Lower leg skin (tissue), 4 donors: ENCODE measurements at regions not wholly inside any gene's neighbourhood (a gene's known extent, or its start where the extent isn't known, plus 50 kb on each side); places are given as distances from the start of the nearest gene placed in this dataset.

Experiments
- DNase-seq, 2 donors: peaks; one replicate each; pipeline ENCODE4 v3.0.0-alpha.2; 2019; ENCODE audit warnings: low spot score in 2 of 2
- H3K4me3 ChIP-seq: fragments of 200-600 bp; sonication (generic); 2 replicates; pipeline ENCODE4 v1.5.1; 2017; ENCODE audit warnings: mild to moderate bottlenecking, low read depth; ENCODE audit not compliant: poor library complexity, severe bottlenecking
- POLR2A ChIP-seq, 2 donors: fragments of 450-650 bp; IDR thresholded peaks; one replicate each; pipeline ENCODE4 v1.6.1; 2016 to 2017; ENCODE audit warnings: antibody characterized with exemption in 2 of 2, mild to moderate bottlenecking in 1 of 2, moderate library complexity in 1 of 2
- WGBS, 2 donors: methylation state at CpG; one replicate each; pipeline ENCODE4 v1.1.5; 2018; 5-methylcytosine and 5-hydroxymethylcytosine counted together
- intact Hi-C: fragments of 100-400 bp; cut with DNase I; formaldehyde crosslinking; loops from one replicate; pipeline ENCODE4 v1.15.0; 2023; ENCODE audit warnings: low total_unique reads
- TF ChIP-seq, protein P1 (sequence below), 3 donors: fragments of 450-650 bp; IDR thresholded peaks; one replicate each; pipeline ENCODE4 v1.5.1; 2016; ENCODE audit warnings: antibody characterized with exemption in 3 of 3, mild to moderate bottlenecking in 3 of 3, moderate library complexity in 2 of 3

DNA sequence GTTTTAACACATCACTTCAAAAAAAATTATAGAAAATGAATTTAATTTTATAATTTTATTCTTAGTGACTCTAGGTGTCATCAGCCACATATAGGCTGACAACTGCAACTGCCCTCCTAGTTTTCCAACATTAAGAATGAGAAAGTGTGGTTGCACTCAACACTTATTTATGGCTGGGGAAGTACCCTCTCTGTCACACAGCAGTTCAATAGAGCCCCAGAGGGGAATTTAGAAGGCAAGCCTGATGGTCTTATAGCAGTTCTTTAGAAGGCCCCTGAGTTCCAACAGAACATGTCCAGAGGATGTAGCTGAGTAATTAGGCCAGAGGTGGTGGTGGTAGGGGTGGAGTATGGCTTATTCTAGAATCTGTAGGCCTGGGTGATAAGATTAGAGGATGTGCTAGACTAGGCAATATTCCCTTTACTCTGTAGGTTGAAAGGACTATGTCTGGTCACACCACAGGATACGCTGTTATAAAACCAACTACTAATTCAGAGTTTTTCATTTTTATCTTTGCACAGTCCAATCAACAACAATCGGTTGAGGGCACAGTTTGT is 226.5 kb upstream of the CITED2 start:
- H3K4me3 ChIP-seq, result no peak overlapping the region
- no peak for DNase-seq
- intact Hi-C loops, result no loop called here
- no peak for TF ChIP-seq POLR2A (IDR thresholded peaks at IDR 0.05)
- TF ChIP-seq, protein P1, sequence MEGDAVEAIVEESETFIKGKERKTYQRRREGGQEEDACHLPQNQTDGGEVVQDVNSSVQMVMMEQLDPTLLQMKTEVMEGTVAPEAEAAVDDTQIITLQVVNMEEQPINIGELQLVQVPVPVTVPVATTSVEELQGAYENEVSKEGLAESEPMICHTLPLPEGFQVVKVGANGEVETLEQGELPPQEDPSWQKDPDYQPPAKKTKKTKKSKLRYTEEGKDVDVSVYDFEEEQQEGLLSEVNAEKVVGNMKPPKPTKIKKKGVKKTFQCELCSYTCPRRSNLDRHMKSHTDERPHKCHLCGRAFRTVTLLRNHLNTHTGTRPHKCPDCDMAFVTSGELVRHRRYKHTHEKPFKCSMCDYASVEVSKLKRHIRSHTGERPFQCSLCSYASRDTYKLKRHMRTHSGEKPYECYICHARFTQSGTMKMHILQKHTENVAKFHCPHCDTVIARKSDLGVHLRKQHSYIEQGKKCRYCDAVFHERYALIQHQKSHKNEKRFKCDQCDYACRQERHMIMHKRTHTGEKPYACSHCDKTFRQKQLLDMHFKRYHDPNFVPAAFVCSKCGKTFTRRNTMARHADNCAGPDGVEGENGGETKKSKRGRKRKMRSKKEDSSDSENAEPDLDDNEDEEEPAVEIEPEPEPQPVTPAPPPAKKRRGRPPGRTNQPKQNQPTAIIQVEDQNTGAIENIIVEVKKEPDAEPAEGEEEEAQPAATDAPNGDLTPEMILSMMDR (IDR thresholded peaks at IDR 0.05), result no peak
- 95 to 97% methylated on average over 2 of the region's 2 CpGs for WGBS, 2 donors

DNA sequence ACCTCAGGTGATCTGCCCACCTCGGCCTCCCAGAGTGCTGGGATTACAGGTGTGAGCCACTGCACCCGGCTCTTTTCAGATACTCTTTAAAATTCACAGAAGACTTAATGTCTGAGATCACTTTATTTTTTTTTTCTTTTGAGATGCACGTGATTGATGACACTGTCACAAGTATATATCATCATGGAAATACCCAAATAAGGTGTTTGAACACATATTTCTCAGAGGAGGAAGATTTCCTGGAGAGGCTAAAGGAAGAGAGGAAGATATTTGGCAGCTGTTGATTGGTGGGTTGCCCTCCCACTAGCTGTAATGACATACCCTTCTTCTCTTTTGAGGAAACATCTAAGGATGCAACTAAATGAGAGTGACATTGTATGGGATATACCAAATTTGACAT is 225.9 kb upstream of the CITED2 start:
- no peak for DNase-seq
- TF ChIP-seq POLR2A (IDR thresholded peaks at IDR 0.05), result no peak
- TF ChIP-seq, protein P1 (IDR thresholded peaks at IDR 0.05), result no peak
- 86 to 90% methylated on average over 3 of the region's 3 CpGs for WGBS, 2 donors
- intact Hi-C loops, result no loop called here
- no peak overlapping the region for H3K4me3 ChIP-seq

DNA sequence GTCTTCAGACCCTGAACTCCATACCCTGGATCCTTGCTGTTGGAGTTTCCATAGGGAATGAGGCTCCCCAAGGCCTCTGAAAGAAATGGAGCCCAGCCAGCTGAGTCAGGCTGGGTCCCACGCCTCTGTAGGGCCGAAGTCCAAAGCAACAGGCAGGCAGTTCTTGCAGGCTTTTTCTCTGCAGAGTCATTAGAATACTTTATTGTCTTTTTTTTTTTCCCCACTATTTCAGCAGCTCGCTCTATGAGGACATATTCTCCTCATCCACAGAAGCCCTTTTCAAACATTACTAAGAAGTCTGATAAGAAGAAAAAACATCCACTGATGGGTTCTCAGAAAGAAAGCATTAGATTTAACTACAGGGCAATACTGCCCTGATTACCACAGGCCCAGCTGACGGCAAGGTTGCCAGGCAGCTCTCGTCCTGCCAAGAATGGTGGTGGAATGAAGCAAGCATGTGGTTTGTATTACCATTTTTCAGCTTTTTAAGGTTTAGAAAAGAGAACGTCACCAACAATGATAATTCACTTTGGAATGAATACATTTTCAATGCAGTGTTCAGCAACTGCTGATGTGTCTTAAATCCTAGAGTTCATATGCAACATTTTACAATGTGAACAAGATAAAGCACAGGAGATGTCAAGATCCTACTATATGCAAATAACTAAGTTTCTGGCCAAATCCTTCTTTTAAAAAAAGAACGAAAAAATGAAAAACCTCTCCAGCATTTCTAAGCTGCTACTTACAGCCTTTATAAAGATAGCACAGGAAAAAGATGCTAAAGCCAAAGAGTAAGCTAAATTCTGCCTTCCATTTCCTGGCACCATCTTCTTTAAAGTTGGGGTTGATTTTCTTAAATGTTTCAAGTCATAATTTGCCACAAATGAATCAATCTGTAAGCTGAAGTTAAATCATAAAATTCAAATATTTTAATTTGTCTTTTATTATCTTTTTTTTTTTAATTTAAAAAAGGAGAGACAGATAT is 223.6 kb upstream of the CITED2 start:
- 15 to 16% methylated on average over 7 of the region's 7 CpGs for WGBS, 2 donors
- peak; percentile 62 to 91 for DNase-seq
- H3K4me3 ChIP-seq, result no peak overlapping the region
- intact Hi-C loops, result no loop called here
- no peak for TF ChIP-seq POLR2A (IDR thresholded peaks at IDR 0.05)
- TF ChIP-seq, protein P1 (IDR thresholded peaks at IDR 0.05), result no peak

DNA sequence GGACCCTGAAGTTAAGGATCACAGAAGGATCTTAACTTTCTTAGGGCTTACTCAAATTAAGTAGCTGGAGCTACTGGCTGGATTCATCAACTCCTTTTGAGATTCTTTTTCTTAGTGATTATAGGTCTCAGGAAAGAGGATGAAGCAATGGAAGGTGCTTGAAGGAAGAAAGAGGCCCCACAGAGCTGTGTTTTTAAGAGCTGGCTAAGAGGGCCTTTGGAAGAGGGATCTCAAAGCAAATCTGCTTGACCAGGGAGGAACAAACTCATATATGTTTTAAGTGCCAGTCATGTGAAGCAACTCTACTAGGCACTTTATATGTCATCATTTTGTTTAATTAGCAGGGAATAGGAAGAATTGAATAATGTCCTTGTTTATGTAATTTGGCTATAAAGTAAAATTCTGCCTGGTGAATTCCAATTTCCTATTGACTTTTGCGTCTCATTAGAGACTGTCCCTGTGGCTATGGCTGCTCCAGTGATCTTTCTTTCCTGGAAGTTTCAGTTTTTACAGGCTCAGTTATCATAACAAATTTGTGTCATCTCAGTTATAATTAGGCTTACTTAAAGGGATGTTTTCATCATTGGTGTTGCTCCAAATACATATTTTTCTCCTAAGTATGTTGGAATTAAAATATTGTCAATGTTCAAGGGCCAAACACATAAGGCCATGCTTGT is 222.8 kb upstream of the CITED2 start:
- intact Hi-C loops, result no loop called here
- DNase-seq, result no peak
- H3K4me3 ChIP-seq, result no peak overlapping the region
- TF ChIP-seq, protein P1 (IDR thresholded peaks at IDR 0.05), result no peak
- no peak for TF ChIP-seq POLR2A (IDR thresholded peaks at IDR 0.05)
- WGBS, 2 donors, result 32 to 50% methylated on average over 1 of the region's 1 CpG

DNA sequence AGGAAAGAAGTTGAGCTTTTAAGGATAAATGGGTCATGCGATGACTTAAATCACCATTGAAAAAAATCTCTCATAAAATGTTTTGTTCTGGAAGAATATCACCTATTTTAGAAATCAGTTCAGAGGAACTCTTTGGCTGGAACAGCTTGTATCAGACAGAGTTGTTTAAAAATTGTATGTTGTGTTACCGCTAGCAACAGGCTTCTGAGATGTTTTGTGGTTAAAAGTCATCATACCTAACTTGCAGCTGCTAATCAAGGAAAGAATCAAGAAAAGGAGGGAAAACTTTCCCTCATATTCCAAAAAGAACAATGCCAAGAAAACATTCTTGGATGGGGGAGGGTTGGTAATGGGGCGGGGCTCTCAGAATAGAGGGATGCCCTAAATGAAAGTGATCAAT is 220.7 kb upstream of the CITED2 start:
- intact Hi-C loops, result no loop called here
- no peak overlapping the region for H3K4me3 ChIP-seq
- WGBS, 2 donors, result 59 to 73% methylated on average over 3 of the region's 3 CpGs
- TF ChIP-seq POLR2A (IDR thresholded peaks at IDR 0.05), result no peak
- TF ChIP-seq, protein P1 (IDR thresholded peaks at IDR 0.05), result no peak
- no peak for DNase-seq
